ENCODE measurements at regions not wholly inside any gene's neighbourhood (a gene's known extent, or its start where the extent isn't known, plus 50 kb on each side); places are given as distances from the start of the nearest gene placed in this dataset.
A peak's percentile ranks its signal among the peaks of the same experiment; 100 is the strongest.

DNA sequence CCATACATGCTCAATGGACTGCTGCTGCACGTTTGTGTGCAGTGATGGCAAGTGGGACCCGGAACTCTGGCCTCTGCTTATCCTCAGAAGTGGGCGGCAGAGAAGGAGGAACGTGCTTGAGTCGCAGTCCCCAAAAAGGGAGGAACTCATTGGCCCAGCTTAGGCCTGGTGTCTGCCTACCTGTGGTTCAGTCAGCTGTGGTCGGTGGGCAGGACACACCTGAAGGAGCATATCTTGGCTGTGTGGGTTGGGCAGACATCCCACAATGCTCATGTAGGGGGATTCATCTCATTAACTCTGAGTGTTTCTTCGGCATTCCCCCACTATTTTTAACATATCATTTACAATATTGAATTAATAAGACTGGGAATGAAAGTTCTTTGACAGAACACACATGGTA, 122.9 kb upstream of the IL12B start:
- DNase-seq, result no peak

DNA sequence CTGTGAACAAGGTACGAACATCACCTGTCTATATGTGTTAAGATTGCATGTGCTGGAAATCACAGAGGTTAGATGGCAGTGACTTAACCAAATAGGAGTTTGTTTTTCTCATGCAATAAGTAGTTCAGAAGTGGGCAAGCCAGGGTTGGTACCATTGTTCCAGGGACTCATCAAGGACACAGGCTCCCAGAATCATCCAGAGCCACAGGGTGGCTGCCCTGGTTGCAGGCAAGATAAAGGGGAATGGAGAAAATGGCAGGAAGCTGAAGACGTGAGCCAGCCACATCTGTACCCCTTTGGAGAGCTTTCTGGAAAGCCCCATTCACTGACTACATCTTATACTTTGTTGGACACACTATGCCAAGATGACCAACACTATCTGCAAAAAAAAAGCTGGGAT, 126.0 kb upstream of the IL12B start:
- DNase-seq, result no peak

DNA sequence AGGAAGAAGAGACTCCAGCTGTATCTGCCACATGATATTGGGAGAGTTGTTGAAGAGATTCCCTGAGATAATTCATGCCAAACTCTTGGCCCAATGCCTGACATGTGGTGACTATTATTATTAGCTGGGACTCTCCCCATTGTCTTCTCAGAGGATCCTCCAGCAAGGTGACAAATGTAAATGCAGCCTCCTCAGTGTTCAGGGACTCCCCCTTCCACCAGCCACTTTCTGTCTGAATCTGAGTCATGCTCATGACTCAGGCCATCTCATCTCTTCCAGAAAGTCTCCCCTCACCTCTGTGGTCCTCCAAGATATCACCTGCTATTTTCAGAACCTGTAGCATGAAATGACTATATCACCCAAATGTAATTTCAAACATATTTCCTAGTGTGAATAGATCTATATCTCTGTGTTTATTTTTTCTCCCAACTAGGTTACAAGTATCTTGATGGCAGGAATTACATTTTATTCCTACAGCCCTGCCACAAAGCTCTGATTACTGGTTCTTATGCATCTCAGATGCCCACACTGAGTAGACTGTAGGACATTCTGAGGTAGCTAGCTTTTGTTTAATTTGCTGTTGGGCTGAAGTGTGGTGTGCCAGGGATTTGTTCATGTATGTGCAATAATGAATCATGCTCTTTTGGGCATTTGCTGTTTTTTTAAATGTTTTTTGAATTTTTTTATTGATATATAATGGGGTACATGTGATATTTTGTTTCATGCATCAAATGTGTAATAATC, 126.6 kb upstream of the IL12B start:
- DNase-seq, result peak in 1 of 51 donors; percentile 32

DNA sequence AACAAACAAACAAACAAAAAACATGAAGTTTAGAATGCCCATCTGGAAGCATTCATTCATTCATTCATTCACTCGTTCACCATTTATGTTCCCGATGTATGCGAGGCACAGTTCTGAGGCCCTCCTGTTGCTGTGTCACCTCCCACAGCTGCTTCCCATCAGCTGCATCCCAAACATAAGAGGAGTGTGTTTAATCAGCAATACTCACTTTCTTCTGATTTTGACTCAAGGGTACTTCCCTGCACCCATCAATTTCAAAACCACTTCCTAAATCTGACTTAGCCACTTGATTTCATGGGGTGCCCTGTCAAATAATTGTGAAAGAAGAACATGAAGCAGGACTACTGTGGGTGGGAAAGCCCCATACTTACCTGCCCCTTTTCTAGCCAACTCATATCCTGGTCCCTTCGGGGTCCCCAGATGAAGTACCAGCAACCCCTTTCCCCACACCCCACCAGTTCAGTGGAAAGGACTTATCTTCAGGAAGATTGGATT, 128.0 kb upstream of the IL12B start:
- DNase-seq, result no peak

DNA sequence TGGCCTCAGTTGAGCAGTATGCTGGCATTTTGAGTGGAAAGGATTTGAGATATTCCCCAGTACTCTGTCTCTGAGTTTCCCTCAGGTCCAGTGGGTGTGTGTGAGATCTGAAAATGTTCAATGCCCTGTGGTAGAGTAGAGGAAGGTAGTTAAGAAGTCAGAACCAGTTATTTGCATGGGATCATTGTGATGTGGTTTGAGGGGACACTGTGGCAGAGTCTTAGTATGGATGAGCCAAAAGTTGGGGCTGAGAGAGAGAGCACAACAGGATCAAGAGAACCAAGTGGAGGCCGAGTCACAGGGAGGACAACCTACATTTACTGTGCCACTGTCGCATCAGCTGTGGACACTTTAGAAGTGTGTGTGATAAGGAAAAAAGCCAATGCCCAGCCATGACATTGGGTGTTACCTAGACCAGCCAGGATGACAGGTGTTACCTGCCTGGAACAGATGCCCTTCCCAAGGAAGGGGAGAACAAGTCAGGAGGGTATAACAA, 128.9 kb upstream of the IL12B start:
- no peak for DNase-seq

DNA sequence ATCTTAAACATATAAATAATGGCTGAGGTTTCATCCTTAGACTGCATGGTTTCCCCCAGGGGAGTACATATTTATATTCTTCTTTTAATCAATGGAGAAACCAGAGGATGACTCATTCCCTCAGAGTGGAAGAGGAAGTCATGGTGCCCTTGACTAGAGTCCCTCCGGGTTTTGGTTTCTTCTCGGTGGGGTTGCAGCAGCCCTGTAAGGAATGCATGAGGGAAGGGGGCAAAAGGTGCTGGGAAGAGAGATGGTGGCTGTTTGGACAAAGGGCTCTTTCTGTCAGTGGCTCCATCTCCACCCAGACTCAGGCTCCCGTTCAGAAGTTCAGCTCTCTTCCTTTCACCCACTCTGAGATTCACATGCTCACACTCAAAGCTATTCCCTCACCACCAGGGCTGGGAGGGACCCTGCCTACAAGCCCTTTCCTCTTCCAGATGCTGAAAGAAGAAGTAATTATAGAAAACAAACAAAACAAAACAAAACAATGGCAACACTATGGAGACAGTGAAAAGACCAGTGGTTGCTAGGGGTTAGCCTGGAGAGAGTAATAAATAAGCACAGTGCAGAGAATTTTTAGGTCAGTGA, 129.8 kb upstream of the IL12B start:
- no peak for DNase-seq

DNA sequence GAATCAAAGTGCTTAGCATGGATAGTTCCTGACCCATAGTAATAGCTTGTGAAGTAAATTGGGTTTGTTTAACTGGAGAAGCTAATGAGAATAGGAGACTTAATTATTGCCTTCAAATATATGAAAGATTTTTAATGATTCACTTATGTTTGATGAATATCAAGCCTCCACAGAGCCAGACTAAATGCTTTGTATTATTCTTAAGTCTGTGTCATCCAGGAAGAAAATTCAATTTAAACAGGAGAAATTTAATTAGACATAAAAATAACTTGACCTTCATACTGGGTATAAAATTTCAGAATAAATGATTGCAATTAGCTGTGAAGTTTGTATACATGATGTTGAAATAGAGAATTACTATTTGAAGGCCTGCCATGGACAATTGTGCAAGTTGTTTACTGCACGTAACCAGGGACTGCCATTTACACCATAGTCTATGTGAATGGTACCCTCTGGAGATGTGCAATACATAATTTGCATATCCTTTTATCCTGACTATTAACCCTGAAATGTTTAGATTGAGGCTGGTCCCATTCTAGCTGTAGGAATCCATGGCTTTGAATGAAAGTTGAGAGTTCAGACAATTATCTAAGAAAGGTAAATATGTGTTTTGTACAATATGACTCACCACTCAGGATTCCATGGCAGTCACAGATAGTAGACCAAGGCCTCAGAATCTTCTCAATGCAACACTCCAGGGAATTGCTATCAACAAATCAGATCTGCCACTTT, 133.5 kb upstream of the IL12B start:
- DNase-seq, result no peak

DNA sequence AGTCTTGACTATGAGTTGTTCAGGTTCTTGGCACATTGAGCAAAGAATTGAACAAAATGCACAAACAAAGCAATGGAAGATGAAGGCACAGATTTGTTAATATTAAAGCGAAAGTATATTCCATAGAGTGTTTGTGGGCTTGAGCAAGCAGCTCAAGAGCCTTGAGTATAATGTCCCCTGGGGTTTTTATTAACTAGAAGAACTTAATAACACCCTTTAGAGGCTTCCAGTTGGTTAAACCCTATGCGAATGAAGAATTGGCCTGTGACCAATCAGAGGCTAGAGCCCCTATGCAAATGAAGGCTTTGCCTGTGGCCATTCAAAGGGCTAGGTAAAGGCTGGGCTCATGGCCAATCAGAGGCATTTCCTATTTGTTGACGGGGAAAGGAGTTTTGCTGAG, 135.3 kb upstream of the IL12B start:
- no peak for DNase-seq

DNA sequence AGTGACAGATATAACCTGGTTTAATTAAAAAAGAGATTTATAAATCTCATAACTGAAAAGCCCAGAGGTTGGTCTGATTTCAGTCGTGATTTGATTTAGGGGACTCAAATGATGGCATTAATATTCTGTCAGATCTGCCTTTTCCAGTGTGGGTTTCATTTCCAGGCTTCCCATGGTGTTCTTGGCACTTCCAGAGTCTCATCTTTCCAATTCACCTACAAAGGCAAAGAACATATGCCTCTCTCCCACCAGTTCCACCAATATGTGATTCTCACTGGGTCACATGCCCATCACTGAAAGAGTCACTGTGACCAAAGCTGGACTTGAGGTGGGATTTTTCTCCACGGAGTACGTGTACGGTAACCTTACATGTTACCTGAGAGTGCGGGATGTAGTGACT, 137.4 kb upstream of the IL12B start:
- no peak for DNase-seq

DNA sequence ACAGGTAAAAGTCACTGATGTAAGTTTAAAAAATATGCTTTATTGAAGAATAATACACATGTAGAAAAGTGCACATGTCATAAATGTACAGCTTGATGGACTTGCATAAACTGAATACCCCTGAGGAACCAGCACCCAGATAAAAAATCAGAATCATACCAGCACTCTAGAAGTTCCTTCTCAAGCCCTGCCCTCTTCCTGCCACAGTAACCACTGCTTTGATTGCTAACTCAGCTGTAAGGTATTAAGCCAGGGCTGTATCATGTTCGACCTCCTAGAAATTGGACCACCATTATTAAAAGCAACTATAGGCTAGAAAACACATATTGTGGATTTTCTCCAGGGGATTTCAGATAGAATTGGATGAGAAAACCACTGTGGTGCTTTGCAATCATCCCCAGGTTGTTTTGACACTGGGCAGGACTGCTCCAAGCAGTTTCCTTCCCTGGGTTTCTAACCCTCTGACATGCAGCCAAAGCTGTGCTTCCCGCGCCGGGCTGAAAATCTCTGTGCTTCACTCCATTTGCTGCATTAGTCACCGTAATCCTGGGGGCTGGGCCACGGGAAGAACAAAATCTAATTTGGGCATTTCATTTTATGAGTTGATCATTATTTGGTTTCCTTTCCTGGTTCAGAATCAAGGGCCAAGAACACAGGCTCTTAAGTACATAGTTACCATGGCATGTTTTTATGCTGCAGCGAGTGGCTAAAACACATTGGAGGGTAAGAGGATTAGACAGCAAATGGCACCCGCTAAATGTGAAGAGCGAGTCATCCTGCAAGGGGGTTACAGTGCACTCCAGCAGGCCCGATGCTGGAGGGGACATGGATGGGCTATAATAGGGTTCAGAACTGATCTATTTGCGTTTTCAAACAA, 139.4 kb upstream of the IL12B start:
- DNase-seq, result no peak

DNA sequence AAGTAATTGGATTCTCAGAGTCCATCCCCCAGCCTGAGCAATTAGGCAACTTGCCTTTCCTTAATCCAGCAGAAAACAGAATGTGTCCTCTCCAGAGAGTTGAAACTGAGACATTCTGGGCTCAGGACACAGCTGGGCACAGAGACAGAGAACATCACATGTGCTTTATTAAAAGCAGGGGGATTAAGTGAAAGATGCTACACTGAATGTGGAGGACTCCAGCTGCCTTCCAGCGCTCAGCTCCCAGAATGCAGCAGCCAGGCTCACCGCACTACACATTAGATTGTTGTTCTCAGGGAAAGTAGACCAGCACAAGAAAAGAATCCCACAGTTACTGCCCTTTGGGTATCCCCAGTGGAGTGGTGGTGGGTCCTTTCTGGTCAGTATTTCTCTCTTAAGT, 141.6 kb upstream of the IL12B start:
- DNase-seq, result peak in 1 of 51 donors; percentile 8

DNA sequence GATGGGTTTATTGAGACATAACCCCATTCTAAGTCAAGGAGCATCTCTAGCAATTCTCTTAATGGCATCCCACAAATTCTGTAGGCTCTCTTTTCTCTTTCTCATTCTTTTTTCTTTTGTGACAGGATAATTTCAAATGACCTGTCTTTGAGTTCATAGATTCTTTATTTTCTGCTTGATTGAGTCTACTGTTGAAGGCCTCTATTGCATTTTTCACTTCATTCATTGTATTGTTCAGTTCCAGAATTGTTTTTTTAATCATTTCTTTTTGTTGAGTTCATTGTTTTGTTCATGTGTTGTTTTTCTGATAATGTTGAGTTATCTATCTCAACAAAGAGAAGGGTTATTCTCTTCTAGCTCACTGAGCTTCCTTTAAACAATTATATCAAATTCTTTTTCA, 144.7 kb upstream of the IL12B start:
- DNase-seq, result no peak

DNA sequence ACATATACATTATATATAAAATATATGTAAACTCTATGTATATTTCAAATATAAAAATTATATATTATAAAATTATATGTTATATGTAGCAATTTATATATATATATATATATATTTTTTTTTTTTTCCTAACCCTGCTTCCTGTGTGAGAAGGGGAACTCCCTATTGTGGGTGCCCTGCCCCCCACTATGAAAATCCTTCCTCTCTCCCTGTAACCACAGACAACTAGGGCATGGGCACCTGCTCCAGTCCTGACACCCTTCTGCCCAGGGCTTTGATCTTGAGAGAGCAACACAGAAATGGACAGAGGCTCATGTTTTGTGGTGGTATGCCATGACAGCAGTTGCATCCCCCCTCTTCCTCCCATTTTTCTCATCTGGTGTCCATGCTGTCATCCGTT, 148.7 kb upstream of the IL12B start:
- DNase-seq, result no peak

DNA sequence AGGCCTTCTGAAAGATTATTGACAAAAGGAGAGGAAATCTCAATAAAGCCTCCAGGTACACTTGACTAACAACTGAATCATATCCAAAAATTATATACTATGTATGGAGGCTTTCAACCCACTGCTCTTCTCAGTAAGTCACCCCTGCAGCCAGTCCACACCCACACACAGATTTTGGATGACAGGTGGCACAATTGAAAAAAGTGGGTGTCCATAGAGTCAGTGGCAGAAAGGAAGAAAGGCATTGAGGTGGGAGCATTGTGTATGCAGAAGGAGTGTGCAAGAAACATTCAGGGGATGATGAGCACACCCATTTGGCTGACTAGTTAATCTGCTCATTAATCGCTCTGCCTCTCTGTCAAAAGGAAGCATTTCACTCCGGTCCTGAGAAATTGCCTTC, 150.6 kb upstream of the IL12B start:
- no peak for DNase-seq

DNA sequence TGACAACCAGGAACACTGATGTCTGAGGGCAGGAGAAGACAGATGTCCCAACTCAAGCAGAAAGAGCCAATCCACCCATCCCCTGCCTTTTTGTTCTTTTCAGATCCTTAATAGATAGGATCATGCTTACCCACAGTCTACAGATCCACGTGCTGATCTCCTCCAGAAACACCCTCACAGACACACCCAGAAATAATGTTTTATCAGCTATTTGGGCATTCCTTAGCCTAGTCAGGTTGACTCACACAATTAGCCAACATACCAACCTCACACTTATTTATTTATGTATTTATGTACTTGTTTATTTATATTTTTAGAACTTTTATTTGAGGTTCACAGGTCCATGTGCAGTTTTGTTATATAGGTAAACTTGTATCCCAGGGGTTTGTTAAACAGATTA, 151.5 kb upstream of the IL12B start:
- no peak for DNase-seq

DNA sequence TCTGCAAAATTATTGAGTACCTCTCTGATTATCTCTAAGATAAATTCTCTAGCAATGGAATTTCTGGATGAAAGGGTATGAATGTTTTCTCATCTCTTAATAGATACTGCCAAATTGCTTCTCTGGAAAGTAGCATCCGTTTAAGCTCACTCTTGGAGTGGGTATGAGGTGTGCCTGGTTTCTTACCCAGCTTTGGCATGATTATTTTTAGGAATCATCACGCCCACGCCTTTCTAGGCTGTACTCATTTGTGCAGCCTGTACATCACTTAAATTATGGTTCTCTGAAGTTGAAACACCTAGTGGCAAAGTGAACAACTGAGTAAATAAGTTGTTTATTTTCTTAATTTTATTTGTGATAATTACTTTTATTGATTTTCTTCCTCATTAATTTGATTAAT, 156.5 kb upstream of the IL12B start:
- DNase-seq, result peak in 2 of 51 donors; percentile 3 to 8

DNA sequence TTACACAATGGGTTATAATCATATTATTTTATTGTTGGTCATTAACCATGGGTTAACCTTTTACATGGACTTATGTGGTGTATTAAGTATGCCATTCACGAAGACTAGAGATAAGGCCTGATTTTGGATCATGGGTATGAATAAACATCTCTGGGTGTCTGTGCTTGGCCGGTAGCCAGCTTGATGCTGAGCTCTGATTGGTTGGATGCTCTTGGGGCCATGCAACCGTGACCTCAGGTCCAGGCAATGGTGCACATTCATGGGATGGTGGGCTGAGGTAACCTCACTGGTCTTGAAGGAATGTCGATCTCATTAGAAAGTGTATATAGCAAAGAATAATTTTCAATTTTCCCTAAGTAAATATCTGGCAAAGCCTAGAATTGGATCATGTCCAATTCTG, 158.2 kb upstream of the IL12B start:
- DNase-seq, result no peak

DNA sequence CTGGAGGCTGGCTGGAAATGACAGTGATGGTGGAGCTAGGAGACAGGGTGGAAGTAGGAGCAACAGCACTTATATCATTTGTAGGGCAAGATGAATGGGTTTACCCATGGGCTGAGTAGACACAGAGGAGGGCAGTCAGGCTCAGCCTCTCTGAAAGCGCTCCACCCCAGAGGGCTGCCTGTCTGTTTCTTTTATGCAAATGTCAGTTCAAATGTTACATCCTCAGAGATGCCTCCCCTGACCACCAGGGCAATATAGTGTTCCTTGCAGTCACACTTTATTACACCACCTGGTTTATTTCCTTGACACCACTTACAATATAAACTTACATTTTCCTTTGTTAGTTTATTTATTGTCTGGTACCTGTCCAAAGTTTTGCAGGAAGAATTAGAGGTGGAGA, 159.5 kb upstream of the IL12B start:
- no peak for DNase-seq

DNA sequence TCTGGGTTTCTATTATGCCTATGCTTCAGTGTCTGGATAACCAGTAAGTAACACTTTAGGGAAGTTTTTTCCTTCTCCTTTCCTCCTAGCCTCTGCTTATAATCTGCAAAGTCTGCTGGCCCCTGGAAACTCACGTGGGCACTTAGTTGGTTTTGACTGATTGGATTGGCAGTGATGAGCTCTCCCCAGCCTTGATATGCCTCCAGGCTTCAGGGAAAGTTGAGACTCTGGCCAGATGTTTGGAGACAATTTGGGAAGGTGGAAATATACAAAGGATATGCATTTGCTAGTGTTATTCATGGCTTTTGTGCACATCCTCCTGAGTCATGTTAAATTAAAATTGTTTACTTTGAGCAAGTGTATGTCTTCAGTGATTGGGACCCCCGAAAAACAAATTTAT, 160.2 kb upstream of the IL12B start:
- DNase-seq, result no peak

DNA sequence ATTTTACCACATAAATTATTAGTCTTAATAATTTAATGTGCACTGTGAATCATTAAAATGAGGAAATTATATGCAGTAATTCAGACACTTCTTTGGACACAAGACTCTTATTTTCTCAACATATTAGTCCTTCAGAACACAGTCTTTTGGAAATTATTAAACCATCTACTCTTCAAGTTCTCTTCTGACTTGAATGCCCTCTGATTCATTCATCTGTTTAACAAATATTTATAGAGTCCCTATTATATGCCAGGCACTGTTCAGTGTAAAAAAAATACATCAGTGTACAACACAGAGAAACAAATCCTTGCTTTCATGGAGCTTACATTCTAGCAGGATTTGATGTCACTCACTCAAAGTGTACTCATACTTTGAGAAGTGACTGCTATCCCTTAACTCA, 163.4 kb upstream of the IL12B start:
- DNase-seq, result no peak

DNA sequence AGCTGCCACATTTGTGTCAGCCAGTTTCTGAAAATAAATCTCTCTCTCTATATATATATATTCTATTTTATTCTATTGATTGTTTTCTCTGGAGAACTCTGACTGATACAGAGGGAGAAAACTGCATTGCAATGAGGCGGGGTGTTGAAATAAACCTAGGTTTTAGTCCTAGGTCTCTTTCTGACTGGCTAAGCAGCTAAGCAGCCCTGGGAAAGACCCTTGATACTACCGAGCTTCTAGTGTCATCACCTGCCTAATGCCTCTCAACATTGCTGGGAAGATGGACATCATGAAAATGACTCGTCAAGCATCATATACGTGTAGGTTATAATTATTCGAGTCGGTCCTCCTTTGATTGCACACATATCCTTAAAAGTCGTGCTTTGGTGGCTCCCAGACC, 166.5 kb upstream of the IL12B start:
- no peak for DNase-seq

DNA sequence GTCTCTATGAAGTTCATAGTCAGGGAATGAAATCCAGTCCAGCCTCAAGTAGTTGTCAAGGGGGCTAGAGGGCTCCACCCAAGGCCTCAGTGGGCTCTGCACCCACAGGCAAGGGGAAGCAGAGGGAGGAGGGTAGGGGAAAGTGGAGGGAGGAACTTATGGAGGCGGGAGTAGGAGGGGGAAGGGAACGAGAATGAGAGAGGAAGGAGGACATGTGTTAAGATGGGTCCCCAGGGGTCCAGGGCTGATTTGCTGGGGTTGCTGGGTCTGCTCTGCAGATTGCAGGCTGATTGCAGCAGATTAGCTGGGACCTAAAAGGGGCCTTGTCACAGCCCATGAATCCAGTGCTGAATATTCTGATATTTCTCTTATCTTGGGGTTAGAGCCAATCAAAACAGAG, 166.9 kb upstream of the IL12B start:
- no peak for DNase-seq
